ENCODE measurements at regions not wholly inside any gene's neighbourhood (a gene's known extent, or its start where the extent isn't known, plus 50 kb on each side); places are given as distances from the start of the nearest gene placed in this dataset.

- no peak for DNase-seq (ENCODE audit: low spot score)
- intact Hi-C loops (cut with DNase I): no loop called here
Measured at GRCh38 chr4:123083646-123084045, 161.2 kb upstream of the NUDT6 start.

DNA sequence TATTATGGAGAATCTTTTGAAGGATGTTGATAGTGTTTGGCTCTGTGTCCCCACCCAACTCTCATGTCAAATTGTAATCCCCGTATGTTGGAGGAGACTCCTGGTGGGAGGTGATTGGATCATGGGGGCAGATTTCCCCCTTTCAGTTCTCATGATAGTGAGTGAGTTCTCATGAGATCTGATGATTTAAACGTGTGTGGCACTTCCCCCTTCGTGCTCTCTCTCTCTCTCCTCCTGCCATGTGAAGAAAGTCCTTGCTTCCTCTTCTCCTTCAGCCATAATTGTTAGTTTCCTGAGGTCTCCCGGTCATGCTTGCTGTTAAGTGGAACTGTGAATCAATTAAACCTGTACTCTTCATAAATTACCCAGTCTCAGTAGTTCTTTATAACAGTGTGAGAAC lies 166.1 kb upstream of the NUDT6 start:
- intact Hi-C loops (cut with DNase I): no loop called here
- no peak for DNase-seq (ENCODE audit: low spot score)

DNA sequence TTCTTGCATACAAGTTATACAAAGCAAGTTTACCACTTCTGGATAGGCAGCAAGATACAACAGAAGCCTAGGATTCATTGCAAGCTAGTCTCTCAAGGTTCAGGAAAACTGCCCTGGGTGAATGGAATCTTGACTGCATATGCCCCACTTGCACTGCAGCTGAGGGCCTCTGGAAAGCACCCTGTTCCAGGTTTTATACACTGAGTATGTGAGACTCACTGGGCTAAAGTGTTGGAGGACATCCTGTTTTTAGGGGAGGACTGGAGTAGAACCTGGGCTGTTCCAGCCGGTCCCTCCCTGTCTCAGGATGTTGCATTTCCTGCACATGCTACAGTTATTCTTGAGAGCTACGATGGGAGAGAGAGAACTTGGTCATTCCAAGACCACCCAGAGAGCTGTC lies 168.5 kb upstream of the NUDT6 start:
- DNase-seq (ENCODE audit: low spot score): no peak
- intact Hi-C loops (cut with DNase I): no loop called here

GRCh38 chr4:123092586-123092985 lies 170.2 kb upstream of the NUDT6 start:
- intact Hi-C loops (cut with DNase I): no loop called here
- DNase-seq (ENCODE audit: low spot score): no peak

GRCh38 chr4:123093236-123093635 lies 170.8 kb upstream of the NUDT6 start:
- DNase-seq (ENCODE audit: low spot score): no peak
- intact Hi-C loops (cut with DNase I): no loop called here

DNA sequence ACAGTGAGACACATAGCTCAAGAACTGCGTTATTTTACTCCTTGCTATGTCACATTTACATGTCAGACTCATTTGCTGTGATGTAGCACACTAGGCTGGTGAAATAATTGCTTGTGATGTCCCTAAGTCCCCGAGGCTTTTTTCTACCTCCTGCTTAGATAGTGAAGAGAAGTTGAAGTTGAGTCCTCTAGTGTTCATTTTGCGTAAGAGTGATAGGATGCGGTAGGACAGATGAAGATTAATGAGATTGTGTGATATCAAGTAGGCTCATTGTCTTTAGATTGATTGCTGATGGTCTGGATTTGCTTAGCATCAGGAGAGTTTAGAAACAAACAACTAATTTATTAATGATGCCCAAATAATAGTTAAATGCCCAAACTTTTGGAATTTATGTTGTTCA lies 173.6 kb upstream of the NUDT6 start:
- intact Hi-C loops (cut with DNase I): no loop called here
- DNase-seq (ENCODE audit: low spot score): no peak

GRCh38 chr4:123102897-123103471 lies 180.6 kb upstream of the NUDT6 start:
- DNase-seq (ENCODE audit: low spot score): no peak
- intact Hi-C loops (cut with DNase I): loop anchor here (5.0 to 10.0 kb wide), 3 partner anchors 672 to 1009 kb away; no protein-coding TSS in a partner anchor

- intact Hi-C loops (cut with DNase I): loop anchor here (2.0 to 10.0 kb wide), 4 partner anchors 670 to 1156 kb away; no protein-coding TSS in a partner anchor
- no peak for DNase-seq (ENCODE audit: low spot score)
Measured at GRCh38 chr4:123104310-123105025, 182.1 kb upstream of the NUDT6 start.

DNA sequence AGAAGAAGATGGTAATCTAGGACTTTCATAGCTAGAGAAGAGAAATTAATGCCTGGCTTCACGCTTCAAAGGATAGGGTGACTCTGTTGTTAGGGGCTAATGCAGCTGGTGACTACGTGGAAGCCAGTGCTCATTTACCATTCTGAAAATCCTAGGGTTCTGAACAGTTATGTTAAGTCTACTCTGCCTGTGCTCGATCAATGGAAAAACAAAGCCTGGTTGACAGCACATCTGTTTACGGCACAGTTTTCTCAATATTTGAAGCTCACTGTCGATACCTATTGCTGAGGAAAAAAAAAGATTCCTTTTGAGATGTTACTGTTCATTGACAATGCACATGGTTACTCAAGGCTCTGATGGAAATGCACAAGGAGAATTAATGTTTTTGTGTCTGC lies 182.6 kb upstream of the NUDT6 start:
- DNase-seq (ENCODE audit: low spot score): no peak
- intact Hi-C loops (cut with DNase I): loop anchor here (2.0 to 10.0 kb wide), 2 partner anchors 670 to 1156 kb away; no protein-coding TSS in a partner anchor

DNA sequence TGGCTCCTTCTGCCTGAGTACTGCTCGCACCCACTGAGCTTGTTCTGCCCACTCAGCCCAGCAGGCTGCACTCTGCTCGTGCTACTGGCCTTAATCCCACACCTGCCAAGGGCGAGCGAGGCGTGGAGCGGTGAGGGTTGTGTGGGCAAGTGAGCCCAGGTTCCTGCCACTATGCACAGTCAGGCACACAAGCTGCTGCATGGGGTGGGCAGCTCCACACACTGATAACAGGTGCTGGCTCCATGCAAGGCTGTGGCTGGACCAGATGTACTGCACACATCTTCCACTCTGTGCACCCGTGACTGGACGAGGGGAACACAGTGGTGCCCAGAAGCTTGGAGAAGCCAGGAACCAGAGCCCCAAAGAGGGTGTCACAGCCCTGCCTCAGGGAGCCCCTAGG lies 184.3 kb upstream of the NUDT6 start:
- intact Hi-C loops (cut with DNase I): loop anchor here (10.0 kb wide), 1 partner anchor 668 kb away; no protein-coding TSS in a partner anchor
- no peak for DNase-seq (ENCODE audit: low spot score)

DNA sequence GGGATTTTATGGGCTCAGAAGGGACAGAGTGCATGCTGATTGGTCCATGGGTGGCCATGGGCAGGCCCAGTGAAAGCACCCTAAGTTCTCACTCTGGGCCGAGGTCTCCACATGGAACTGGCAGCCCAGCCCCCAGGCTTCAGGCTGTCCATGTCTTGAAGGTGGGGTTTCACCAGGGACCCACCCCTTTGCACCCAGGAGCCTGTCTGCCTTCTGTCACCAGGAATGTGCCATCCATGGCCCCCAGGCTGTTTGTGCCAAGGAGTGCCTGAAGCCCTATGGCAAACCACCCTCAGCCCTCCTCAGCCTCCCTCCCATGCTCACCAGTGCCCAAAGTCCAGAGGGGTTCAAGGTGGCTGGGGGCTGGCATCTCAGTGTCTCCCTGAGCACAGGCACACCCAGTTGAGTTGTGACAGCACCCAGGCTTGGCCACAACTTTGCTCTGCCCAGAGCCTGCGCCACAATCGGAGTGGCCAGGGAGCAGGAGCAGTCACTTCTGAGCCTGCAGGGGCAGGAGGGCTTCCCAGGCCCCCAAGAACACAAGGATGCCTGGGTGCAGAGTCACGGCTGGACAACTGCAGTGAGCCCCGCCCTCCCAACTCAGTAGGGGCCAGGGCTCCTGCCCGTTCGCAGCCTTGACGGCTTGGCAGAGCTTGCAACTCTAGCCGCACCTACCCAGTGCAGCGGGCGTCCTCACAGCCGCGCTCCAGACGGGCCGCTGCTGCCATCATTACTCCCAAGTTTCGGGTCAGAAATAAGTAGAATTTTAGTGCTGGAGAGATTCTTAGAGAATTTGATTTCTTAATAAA lies 185.3 kb upstream of the NUDT6 start:
- intact Hi-C loops (cut with DNase I): loop anchor here (10.0 kb wide), 1 partner anchor 667 kb away; no protein-coding TSS in a partner anchor
- no peak for DNase-seq (ENCODE audit: low spot score)

DNA sequence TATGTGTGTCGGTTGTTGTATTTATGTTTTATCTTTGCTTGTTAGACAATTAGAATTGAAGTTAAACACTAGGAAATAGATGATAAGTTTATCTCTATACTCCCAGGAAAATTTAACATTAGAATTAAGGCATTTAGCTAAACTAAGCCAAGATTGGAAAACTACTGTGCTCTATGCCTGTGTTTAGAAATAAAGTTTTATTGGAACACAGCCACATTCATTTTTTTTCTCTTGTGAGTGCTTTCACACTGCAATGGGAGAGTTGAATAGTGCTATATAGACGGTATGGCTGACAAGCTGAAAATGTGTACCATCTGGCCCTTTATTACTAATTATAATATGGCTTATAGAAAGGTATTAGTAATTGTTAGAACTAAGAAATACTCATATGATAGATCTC lies 186.7 kb upstream of the NUDT6 start:
- intact Hi-C loops (cut with DNase I): loop anchor here (10.0 kb wide), 1 partner anchor 666 kb away; no protein-coding TSS in a partner anchor
- DNase-seq (ENCODE audit: low spot score): no peak

DNA sequence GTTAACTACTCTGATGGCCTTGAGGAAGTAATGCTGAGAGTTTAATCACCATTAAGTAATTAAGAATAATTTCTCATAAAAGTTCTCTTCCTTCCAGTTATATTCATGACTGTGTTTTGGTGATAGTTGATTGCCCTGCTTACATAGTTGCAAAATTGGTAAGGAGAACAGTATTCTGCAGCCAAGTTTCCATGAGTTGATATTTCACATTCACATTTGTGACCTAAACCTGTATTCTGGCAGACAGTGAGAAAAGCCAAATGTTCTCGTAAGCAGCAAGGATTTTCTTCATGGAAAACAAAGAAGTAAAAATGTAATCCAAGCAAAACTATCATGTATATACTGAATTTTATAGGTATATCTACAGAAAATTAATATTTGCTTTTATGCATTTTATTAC lies 187.8 kb upstream of the NUDT6 start:
- intact Hi-C loops (cut with DNase I): loop anchor here (10.0 kb wide), 1 partner anchor 555 kb away; no protein-coding TSS in a partner anchor
- no peak for DNase-seq (ENCODE audit: low spot score)

- intact Hi-C loops (cut with DNase I): loop anchor here (10.0 kb wide), 1 partner anchor 554 kb away; no protein-coding TSS in a partner anchor
- no peak for DNase-seq (ENCODE audit: low spot score)
Measured at GRCh38 chr4:123110685-123111084, 188.3 kb upstream of the NUDT6 start.

GRCh38 chr4:123113155-123113554 lies 190.8 kb upstream of the NUDT6 start:
- intact Hi-C loops (cut with DNase I): loop anchor here (10.0 kb wide), 1 partner anchor 552 kb away; no protein-coding TSS in a partner anchor
- no peak for DNase-seq (ENCODE audit: low spot score)

DNA sequence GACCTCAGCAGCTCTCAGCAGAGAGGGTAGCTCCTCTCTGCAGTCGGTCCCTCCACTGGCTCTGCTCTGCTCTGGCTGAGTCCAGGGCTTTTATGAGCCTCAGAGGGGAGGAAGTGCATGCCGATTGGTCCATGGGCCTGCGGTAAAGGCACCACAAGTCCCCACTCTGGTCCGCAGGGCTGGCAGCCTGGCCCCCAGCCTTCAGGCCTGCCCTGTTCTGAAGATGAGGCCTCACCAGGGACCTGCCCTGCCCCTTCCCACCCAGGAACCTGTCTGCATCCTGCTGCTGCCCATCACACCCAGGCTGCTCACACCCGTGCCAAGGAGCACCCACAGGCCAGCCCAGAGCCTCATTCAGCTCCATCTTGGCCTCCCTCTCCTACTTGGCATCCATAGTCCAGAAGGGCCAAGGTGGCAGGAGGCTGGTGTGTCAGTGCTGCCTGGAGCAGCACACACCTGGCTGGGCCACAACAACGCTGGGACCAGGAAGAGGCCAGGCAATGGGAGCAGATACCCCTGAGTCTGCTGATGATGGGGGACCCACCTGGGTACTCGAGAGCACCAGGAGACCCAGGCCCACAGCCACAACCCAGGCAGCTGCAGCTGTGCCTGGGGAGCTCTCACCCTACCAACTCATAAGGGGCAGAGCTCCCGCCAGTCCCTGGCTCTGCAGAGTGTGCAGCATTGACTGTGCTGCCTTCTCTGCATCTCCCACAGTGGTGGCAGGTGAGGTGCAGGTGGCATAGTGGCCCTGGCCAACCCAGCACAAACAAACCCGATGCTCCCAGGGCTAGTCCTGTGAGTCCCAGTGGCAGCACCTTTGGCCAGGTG lies 191.9 kb upstream of the NUDT6 start:
- no peak for DNase-seq (ENCODE audit: low spot score)
- intact Hi-C loops (cut with DNase I): loop anchor here (10.0 kb wide), 1 partner anchor 551 kb away; no protein-coding TSS in a partner anchor

DNA sequence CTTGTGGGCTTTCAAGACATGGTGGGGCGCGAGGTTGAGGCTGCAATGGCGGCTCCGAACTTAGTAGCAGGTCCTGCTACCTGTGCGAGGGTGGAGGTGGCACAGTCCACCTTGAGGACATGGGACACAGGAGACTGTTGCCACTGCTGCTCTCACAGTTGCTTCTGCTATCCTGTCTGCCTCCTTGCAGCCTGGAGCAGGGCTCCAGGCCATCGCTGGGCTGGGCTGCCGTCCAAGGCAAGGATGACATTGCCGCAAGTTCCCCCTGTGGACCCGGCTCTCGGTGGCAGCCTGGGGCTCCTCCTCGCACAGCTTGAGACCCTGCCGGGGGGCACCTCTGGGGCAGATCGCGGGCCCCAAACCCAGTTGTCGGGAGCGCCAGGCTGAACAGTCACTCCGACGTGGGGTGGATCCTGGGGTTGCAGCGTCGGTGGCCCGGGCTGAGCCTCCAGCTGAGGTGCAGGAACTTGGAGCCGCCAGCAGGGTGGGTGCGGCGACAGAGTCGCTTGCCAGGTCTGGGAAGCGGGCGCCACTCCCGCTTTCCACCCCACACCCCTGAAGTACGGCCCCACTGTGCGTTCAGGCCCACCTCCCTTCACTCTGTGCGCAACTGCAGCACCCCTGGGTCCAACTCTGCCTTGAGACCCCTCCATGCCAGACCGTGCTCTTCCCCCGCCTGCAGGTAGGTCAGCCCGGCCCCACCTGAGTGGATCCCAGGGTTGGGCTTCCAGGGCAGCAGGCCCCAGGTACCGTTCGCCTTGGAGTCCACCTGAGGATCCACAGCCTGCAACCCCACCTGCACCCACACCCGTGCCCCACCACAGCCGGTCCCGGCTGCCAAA lies 192.7 kb upstream of the NUDT6 start:
- DNase-seq (ENCODE audit: low spot score): no peak
- intact Hi-C loops (cut with DNase I): loop anchor here (10.0 kb wide), 1 partner anchor 550 kb away; no protein-coding TSS in a partner anchor

GRCh38 chr4:123116412-123116811 lies 194.0 kb upstream of the NUDT6 start:
- no peak for DNase-seq (ENCODE audit: low spot score)
- intact Hi-C loops (cut with DNase I): loop anchor here (10.0 kb wide), 1 partner anchor 548 kb away; no protein-coding TSS in a partner anchor
